Testis (tissue), 2 donors: ENCODE measurements at regions not wholly inside any gene's neighbourhood (a gene's known extent, or its start where the extent isn't known, plus 50 kb on each side); places are given as distances from the start of the nearest gene placed in this dataset.

ENCODE experiments used
- POLR2A ChIP-seq: fragments of 450-650 bp; IDR thresholded peaks from one replicate; pipeline ENCODE4 v1.6.1; 2017; ENCODE audit warnings: antibody characterized with exemption, mild to moderate bottlenecking, moderate library complexity
- TF ChIP-seq, protein P1 (sequence below), 3 experiments: fragments of 450-650 bp in 2 of 3; fragments of 200-600 bp in 1 of 3; sonication (generic) in 1 of 3; IDR thresholded peaks; one replicate each; pipeline ENCODE4 v1.5.1; 2016 to 2019; ENCODE audit warnings: antibody characterized with exemption in 3 of 3, mild to moderate bottlenecking in 2 of 3, moderate library complexity in 1 of 3

GRCh38 chr5:165885623-165886350, 2380.4 kb downstream of the MAT2B start:
- TF ChIP-seq, protein P1, sequence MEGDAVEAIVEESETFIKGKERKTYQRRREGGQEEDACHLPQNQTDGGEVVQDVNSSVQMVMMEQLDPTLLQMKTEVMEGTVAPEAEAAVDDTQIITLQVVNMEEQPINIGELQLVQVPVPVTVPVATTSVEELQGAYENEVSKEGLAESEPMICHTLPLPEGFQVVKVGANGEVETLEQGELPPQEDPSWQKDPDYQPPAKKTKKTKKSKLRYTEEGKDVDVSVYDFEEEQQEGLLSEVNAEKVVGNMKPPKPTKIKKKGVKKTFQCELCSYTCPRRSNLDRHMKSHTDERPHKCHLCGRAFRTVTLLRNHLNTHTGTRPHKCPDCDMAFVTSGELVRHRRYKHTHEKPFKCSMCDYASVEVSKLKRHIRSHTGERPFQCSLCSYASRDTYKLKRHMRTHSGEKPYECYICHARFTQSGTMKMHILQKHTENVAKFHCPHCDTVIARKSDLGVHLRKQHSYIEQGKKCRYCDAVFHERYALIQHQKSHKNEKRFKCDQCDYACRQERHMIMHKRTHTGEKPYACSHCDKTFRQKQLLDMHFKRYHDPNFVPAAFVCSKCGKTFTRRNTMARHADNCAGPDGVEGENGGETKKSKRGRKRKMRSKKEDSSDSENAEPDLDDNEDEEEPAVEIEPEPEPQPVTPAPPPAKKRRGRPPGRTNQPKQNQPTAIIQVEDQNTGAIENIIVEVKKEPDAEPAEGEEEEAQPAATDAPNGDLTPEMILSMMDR (IDR thresholded peaks at IDR 0.05), result no peak
- TF ChIP-seq POLR2A, result no peak
